ENCODE measurements at regions not wholly inside any gene's neighbourhood (a gene's known extent, or its start where the extent isn't known, plus 50 kb on each side); places are given as distances from the start of the nearest gene placed in this dataset.

DNA sequence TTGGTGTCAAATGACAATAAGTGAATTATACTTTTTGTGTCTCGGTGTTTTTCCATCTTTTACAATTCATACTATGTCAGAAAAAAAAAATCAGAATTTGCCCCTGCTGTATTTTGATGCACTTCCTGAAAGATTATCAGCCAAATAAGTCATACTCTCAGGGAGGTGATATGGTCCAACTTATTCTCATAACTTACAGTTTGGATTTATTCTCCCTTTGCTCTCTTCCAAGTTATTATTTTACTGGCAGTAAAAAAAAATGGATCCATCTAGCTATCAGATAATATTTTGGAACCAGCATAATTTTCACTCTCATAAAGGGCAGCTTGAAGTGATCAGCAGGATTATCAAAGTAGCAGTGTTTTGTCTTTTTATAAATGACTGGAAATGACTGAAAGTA lies 337.1 kb downstream of the BMPER start:
- H4K20me1 ChIP-seq (replicated peaks; ENCODE audit: control insufficient read depth, insufficient read depth, low read length): no peaks in the 10 kb centered on the region
- ChIA-PET CTCF (ENCODE audit: low intra/inter-chr PET ratio) (no interaction called here), POLR2A (no interaction called here)
- FAIRE-seq (no peak), ATAC-seq (no peak), DNase-seq (ENCODE audit: extremely low read depth in 1 of 4, low spot score in 3 of 4) (no peak)
- no peak overlapping the region for H3K4me2 ChIP-seq (ENCODE audit: insufficient read depth, low read length)
- H3K27ac ChIP-seq (ENCODE audit: extremely low read depth, low read depth, low read length): no peak overlapping the region
- H3K27me3 ChIP-seq (ENCODE audit: control insufficient read depth in 2 of 2, insufficient read depth in 2 of 2, low read length in 2 of 2): no peaks in the 10 kb centered on the region
- in situ Hi-C loops (cut with MboI): no loop called here
- 0% methylated on average over 1 of the region's 1 CpG for WGBS (ENCODE audit: insufficient coverage, low coverage, missing lambda C conversion rate)
- TF ChIP-seq ZNF274 (IDR thresholded peaks at IDR 0.05; ENCODE audit: borderline replicate concordance, low read depth, low read length) (no peak), TRIM24 (IDR thresholded peaks at IDR 0.05) (no peak), ETV5 (CRISPR knock-in tag; IDR thresholded peaks at IDR 0.05; ENCODE audit: low read depth) (no peak), NBN (IDR thresholded peaks at IDR 0.05; ENCODE audit: low read depth) (no peak), BDP1 (IDR thresholded peaks at IDR 0.05; ENCODE audit: insufficient read depth, insufficient read length) (no peak), NFYB (IDR thresholded peaks at IDR 0.05; ENCODE audit: extremely low read depth, insufficient read length) (no peak), ZFP30 (CRISPR knock-in tag; IDR thresholded peaks at IDR 0.05; ENCODE audit: borderline replicate concordance) (no peak)
- no peaks in the 10 kb centered on the region for H3K79me2 ChIP-seq (ENCODE audit: control insufficient read depth, insufficient read depth, low read length)
- H3K4me1 ChIP-seq (replicated peaks in 1 of 2; ENCODE audit: control insufficient read depth in 2 of 2, insufficient read depth in 2 of 2, low read length in 2 of 2): no peaks in the 10 kb centered on the region
- H3K36me3 ChIP-seq (ENCODE audit: control insufficient read depth, insufficient read depth, low read length): no peaks in the 10 kb centered on the region
- H3K9me1 ChIP-seq (ENCODE audit: control insufficient read depth, insufficient read depth, low read length): no peaks in the 10 kb centered on the region
- H3K9me3 ChIP-seq (replicated peaks; ENCODE audit: control insufficient read depth, insufficient read depth, low read depth, low read length): no peaks in the 10 kb centered on the region
- H2AFZ ChIP-seq (ENCODE audit: low read depth, low read length): no peak overlapping the region
- intact Hi-C loops (cut with micrococcal nuclease): no loop called here
- no peak overlapping the region for H3K9ac ChIP-seq (ENCODE audit: insufficient read depth in 1 of 2, low read depth in 2 of 2, low read length in 2 of 2)
- no peak overlapping the region for H3K4me3 ChIP-seq
- BruUV-seq (replicated peaks): no TSS peak

DNA sequence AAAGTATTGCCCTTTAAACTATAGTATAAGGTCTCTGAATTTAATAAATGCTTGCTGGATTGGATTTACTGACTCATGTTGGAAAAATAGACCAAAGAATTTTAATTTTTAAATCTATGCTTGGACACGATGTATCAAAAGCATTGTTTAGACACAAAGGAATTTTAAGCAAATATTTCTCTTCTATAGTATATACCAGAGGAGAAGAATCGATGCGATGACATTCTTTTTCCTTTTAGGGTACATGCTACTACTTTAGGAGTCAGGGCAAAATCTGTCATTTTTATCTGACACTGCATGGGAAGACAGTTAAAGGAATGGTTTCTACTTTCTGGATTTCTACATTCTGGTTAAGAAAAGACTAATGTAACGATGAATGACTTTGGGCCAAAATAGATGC lies 339.9 kb downstream of the BMPER start:
- intact Hi-C loops (cut with micrococcal nuclease): no loop called here
- H3K9me3 ChIP-seq (replicated peaks; ENCODE audit: control insufficient read depth, insufficient read depth, low read depth, low read length): no peaks in the 10 kb centered on the region
- H3K9ac ChIP-seq (ENCODE audit: insufficient read depth in 1 of 2, low read depth in 2 of 2, low read length in 2 of 2): no peak overlapping the region
- 0% methylated on average over 4 of the region's 4 CpGs for WGBS (ENCODE audit: insufficient coverage, low coverage, missing lambda C conversion rate)
- H3K79me2 ChIP-seq (ENCODE audit: control insufficient read depth, insufficient read depth, low read length): no peaks in the 10 kb centered on the region
- in situ Hi-C loops (cut with MboI): no loop called here
- H3K27me3 ChIP-seq (ENCODE audit: control insufficient read depth in 2 of 2, insufficient read depth in 2 of 2, low read length in 2 of 2): no peaks in the 10 kb centered on the region
- no TSS peak for BruUV-seq (replicated peaks)
- no peak overlapping the region for H2AFZ ChIP-seq (ENCODE audit: low read depth, low read length)
- no peaks in the 10 kb centered on the region for H4K20me1 ChIP-seq (replicated peaks; ENCODE audit: control insufficient read depth, insufficient read depth, low read length)
- H3K9me1 ChIP-seq (ENCODE audit: control insufficient read depth, insufficient read depth, low read length): no peaks in the 10 kb centered on the region
- no peak overlapping the region for H3K4me3 ChIP-seq
- no peaks in the 10 kb centered on the region for H3K4me1 ChIP-seq (replicated peaks in 1 of 2; ENCODE audit: control insufficient read depth in 2 of 2, insufficient read depth in 2 of 2, low read length in 2 of 2)
- DNase-seq (ENCODE audit: extremely low read depth in 1 of 4, low spot score in 3 of 4): no peak
- FAIRE-seq: no peak
- POLR2A ChIA-PET: no interaction called here
- H3K36me3 ChIP-seq (ENCODE audit: control insufficient read depth, insufficient read depth, low read length): no peaks in the 10 kb centered on the region
- no peak overlapping the region for H3K4me2 ChIP-seq (ENCODE audit: insufficient read depth, low read length)
- no peak for ATAC-seq
- CTCF ChIA-PET (ENCODE audit: low intra/inter-chr PET ratio): no interaction called here
- no peak overlapping the region for H3K27ac ChIP-seq (ENCODE audit: extremely low read depth, low read depth, low read length)
- TF ChIP-seq ZNF232 (CRISPR knock-in tag; IDR thresholded peaks at IDR 0.05): no peak
- TF ChIP-seq ZNF121 (CRISPR knock-in tag; conservative IDR thresholded peaks at IDR 0.05): no peak
- TF ChIP-seq ZFPM2 (CRISPR knock-in tag; IDR thresholded peaks at IDR 0.05): no peak
- no peak for TF ChIP-seq ZNF584 (CRISPR knock-in tag; IDR thresholded peaks at IDR 0.05; ENCODE audit: low read depth)
- no peak for TF ChIP-seq ILF3 (IDR thresholded peaks at IDR 0.05; ENCODE audit: borderline replicate concordance)
- TF ChIP-seq GTF3C2 (IDR thresholded peaks at IDR 0.05; ENCODE audit: borderline replicate concordance, extremely low read depth, insufficient read length): no peak
- TF ChIP-seq ZBED1 (IDR thresholded peaks at IDR 0.05): no peak
- no peak for TF ChIP-seq YY1 (IDR thresholded peaks at IDR 0.05; ENCODE audit: borderline replicate concordance in 1 of 3, control insufficient read depth in 1 of 3, extremely low read depth in 1 of 3, insufficient read depth in 3 of 3, insufficient read length in 1 of 3, insufficient replicate concordance in 2 of 3, low read depth in 1 of 3, low read length in 2 of 3)
- no peak for TF ChIP-seq ZNF263 (CRISPR knock-in tag; IDR thresholded peaks at IDR 0.05; ENCODE audit: borderline replicate concordance)
